ENCODE measurements at regions not wholly inside any gene's neighbourhood (a gene's known extent, or its start where the extent isn't known, plus 50 kb on each side); places are given as distances from the start of the nearest gene placed in this dataset.

GRCh38 chr4:175070444-175070843, 152.3 kb downstream of the ADAM29 start:
- WGBS, 4 donors: 84 to 95% (median 92%) methylated on average over 3 of the region's 3 CpGs
- intact Hi-C loops (cut with DNase I): no loop called here

GRCh38 chr4:175071123-175071522, 153.0 kb downstream of the ADAM29 start:
- H3K4me3 ChIP-seq: no peak overlapping the region
- no peaks in the 10 kb centered on the region for H3K9me3 ChIP-seq (replicated peaks in 1 of 3)
- no peaks in the 10 kb centered on the region for H3K27me3 ChIP-seq
- H3K27ac ChIP-seq: no peak overlapping the region
- DNase-seq: no peak
- WGBS, 4 donors: 19 to 30% (median 24%) methylated on average over 3 of the region's 3 CpGs
- TF ChIP-seq POLR2A (IDR thresholded peaks at IDR 0.05): no peak
- no peak for TF ChIP-seq CTCF (IDR thresholded peaks at IDR 0.05)
- intact Hi-C loops (cut with DNase I): no loop called here
- H3K4me1 ChIP-seq (replicated peaks in 1 of 2): peaks cover 0 to 6% of the 10 kb centered on the region in 2 donors
- no peaks in the 10 kb centered on the region for H3K36me3 ChIP-seq (replicated peaks in 1 of 2)

More at GRCh38 chr4:175070444-175070843, 152.3 kb downstream of the ADAM29 start:
- H3K36me3 ChIP-seq (replicated peaks in 1 of 2): no peaks in the 10 kb centered on the region
- TF ChIP-seq CTCF (IDR thresholded peaks at IDR 0.05) (no peak), POLR2A (IDR thresholded peaks at IDR 0.05) (no peak)
- no peaks in the 10 kb centered on the region for H3K9me3 ChIP-seq (replicated peaks in 1 of 3)
- no peaks in the 10 kb centered on the region for H3K27me3 ChIP-seq
- no peak overlapping the region for H3K27ac ChIP-seq
- no peak for DNase-seq
- no peak overlapping the region for H3K4me3 ChIP-seq
- H3K4me1 ChIP-seq (replicated peaks in 1 of 2): peaks cover 0 to 6% of the 10 kb centered on the region in 2 donors

- intact Hi-C loops (cut with DNase I): no loop called here
- TF ChIP-seq CTCF (IDR thresholded peaks at IDR 0.05): no peak
- Histone ChIP-seq H3K9me3 (replicated peaks in 1 of 3) (no peaks in the 10 kb centered on the region), H3K4me1 (replicated peaks in 1 of 2) (no peaks in the 10 kb centered on the region), H3K36me3 (replicated peaks in 1 of 2) (no peaks in the 10 kb centered on the region), H3K4me3 (no peak overlapping the region), H3K27ac (no peak overlapping the region), H3K27me3 (no peaks in the 10 kb centered on the region)
- 72 to 89% (median 83%) methylated on average over 1 of the region's 1 CpG for WGBS, 4 donors
- DNase-seq: no peak
These were observed 169.0 kb downstream of the ADAM29 start for GRCh38 chr4:175087145-175087544.

GRCh38 chr4:175090116-175090515, 172.0 kb downstream of the ADAM29 start:
- intact Hi-C loops (cut with DNase I): no loop called here
- no peak for TF ChIP-seq CTCF (IDR thresholded peaks at IDR 0.05)
- no peak for TF ChIP-seq POLR2A (IDR thresholded peaks at IDR 0.05)
- Histone ChIP-seq H3K9me3 (replicated peaks in 1 of 3) (no peaks in the 10 kb centered on the region), H3K4me3 (no peak overlapping the region), H3K27me3 (no peaks in the 10 kb centered on the region), H3K36me3 (replicated peaks in 1 of 2) (no peaks in the 10 kb centered on the region), H3K4me1 (replicated peaks in 1 of 2) (no peaks in the 10 kb centered on the region), H3K27ac (no peak overlapping the region)
- WGBS, 4 donors: 53 to 77% (median 65%) methylated on average over 2 of the region's 2 CpGs
- no peak for DNase-seq

Data from adrenal gland (tissue), 9 donors.